SK-N-SH treated with all-trans-retinoic acid at 6 μM for 48 hours (cell line): ENCODE measurements at regions not wholly inside any gene's neighbourhood (a gene's known extent, or its start where the extent isn't known, plus 50 kb on each side); places are given as distances from the start of the nearest gene placed in this dataset.

Source experiments
- ARNTL ChIP-seq: fragments of 450-650 bp; formaldehyde crosslinking; IDR thresholded peaks from 2 replicates; pipeline ENCODE4 v1.5.0; 2020; ENCODE audit warnings: low read depth, mild to moderate bottlenecking, moderate library complexity, borderline replicate concordance
- CREB5 ChIP-seq: fragments of 250-450 bp; sonication (Bioruptor Pico); IDR thresholded peaks from 2 replicates; pipeline ENCODE4 v1.5.1; 2020; ENCODE audit warnings: low read depth, mild to moderate bottlenecking, moderate library complexity
- ESRRG ChIP-seq: fragments of 250-450 bp; sonication (Bioruptor Pico); IDR thresholded peaks from 2 replicates; pipeline ENCODE4 v1.6.1; 2021; ENCODE audit warnings: mild to moderate bottlenecking
- OSR1 ChIP-seq: fragments of 250-450 bp; sonication (Bioruptor Pico); IDR thresholded peaks from 2 replicates; pipeline ENCODE4 v1.8.0; 2022; ENCODE audit warnings: moderate library complexity, mild to moderate bottlenecking, inconsistent platforms
- PATZ1 ChIP-seq: fragments of 250-450 bp; sonication (Bioruptor Pico); IDR thresholded peaks from 2 replicates; pipeline ENCODE4 v1.8.0; 2020; ENCODE audit warnings: mild to moderate bottlenecking, moderate library complexity, borderline replicate concordance
- SNAI2 ChIP-seq: fragments of 250-450 bp; sonication (Bioruptor Pico); IDR thresholded peaks from 2 replicates; pipeline ENCODE4 v1.5.0; 2020; ENCODE audit warnings: mild to moderate bottlenecking, moderate library complexity
- ZFP30 ChIP-seq: fragments of 450-650 bp; formaldehyde crosslinking; IDR thresholded peaks from 2 replicates; pipeline ENCODE4 v1.5.0; 2022; ENCODE audit warnings: mild to moderate bottlenecking, moderate library complexity

- TF ChIP-seq SNAI2 (CRISPR knock-in tag), result no peak
- TF ChIP-seq PATZ1 (CRISPR knock-in tag), result no peak
- no peak for TF ChIP-seq ESRRG (CRISPR knock-in tag)
- no peak for TF ChIP-seq ARNTL (CRISPR knock-in tag)
- TF ChIP-seq OSR1, result no peak
- TF ChIP-seq ZFP30 (CRISPR knock-in tag), result no peak
- TF ChIP-seq CREB5 (CRISPR knock-in tag), result no peak
Measured at GRCh38 chr18:34386803-34387202, 162.1 kb upstream of the NOL4 start.
